HepG2 (cell line): ENCODE measurements at regions not wholly inside any gene's neighbourhood (a gene's known extent, or its start where the extent isn't known, plus 50 kb on each side); places are given as distances from the start of the nearest gene placed in this dataset.

Source experiments
- CHD4 ChIP-seq: fragments of 200-600 bp; sonication (generic); IDR thresholded peaks from 2 replicates; pipeline ENCODE4 v1.7.0; 2017; ENCODE audit warnings: mild to moderate bottlenecking, low read length, borderline replicate concordance
- CTCF ChIP-seq: sonication (generic); formaldehyde crosslinking; IDR thresholded peaks from 2 replicates; pipeline ENCODE4 v1.5.0; 2020; ENCODE audit warnings: mild to moderate bottlenecking, missing genetic modification reagents, moderate library complexity
- EZH2 ChIP-seq: conservative IDR thresholded peaks from 2 replicates; pipeline ENCODE4 v1.6.1; 2012; ENCODE audit warnings: mild to moderate bottlenecking, low read depth, low read length, moderate library complexity
- MTA1 ChIP-seq: sonication (generic); formaldehyde crosslinking; IDR thresholded peaks from 2 replicates; pipeline ENCODE4 v1.4.0; 2020; ENCODE audit warnings: missing genetic modification reagents, mild to moderate bottlenecking, borderline replicate concordance
- PATZ1 ChIP-seq: sonication (generic); formaldehyde crosslinking; IDR thresholded peaks from 2 replicates; pipeline ENCODE4 v1.4.0; 2020; ENCODE audit warnings: missing genetic modification reagents
- POLR2A ChIP-seq, 2 experiments: IDR thresholded peaks; 2 replicates each; pipeline ENCODE4 v1.6.1; 2011; ENCODE audit warnings: low read depth in 2 of 2, low read length in 2 of 2, mild to moderate bottlenecking in 1 of 2, moderate library complexity in 1 of 2; ENCODE audit not compliant: insufficient read depth in 1 of 2
- RFX5 ChIP-seq: IDR thresholded peaks from 2 replicates; pipeline ENCODE4 v1.6.1; 2011; ENCODE audit warnings: low read depth, low read length, improper control_type of control experiment
- SALL2 ChIP-seq: sonication (generic); formaldehyde crosslinking; IDR thresholded peaks from 2 replicates; pipeline ENCODE4 v1.8.1; 2023; ENCODE audit warnings: mild to moderate bottlenecking, missing genetic modification reagents, inconsistent platforms
- SETDB1 ChIP-seq: sonication (generic); formaldehyde crosslinking; IDR thresholded peaks from 2 replicates; pipeline ENCODE4 v1.5.1; 2020; ENCODE audit warnings: missing genetic modification reagents, mild to moderate bottlenecking, borderline replicate concordance
- THRA ChIP-seq: sonication (generic); formaldehyde crosslinking; IDR thresholded peaks from 2 replicates; pipeline ENCODE4 v1.4.0; 2020; ENCODE audit warnings: missing genetic modification reagents, borderline replicate concordance
- TRIM24 ChIP-seq: sonication (generic); formaldehyde crosslinking; IDR thresholded peaks from 2 replicates; pipeline ENCODE4 v1.8.0; 2022; ENCODE audit warnings: mild to moderate bottlenecking, missing genetic modification reagents
- ZFX ChIP-seq: sonication (generic); formaldehyde crosslinking; IDR thresholded peaks from 2 replicates; pipeline ENCODE4 v1.4.0; 2020; ENCODE audit warnings: mild to moderate bottlenecking, low read depth, missing genetic modification reagents, moderate library complexity
- ZNF83 ChIP-seq: sonication (generic); formaldehyde crosslinking; IDR thresholded peaks from 2 replicates; pipeline ENCODE4 v1.4.0; 2020; ENCODE audit warnings: missing genetic modification reagents, mild to moderate bottlenecking, borderline replicate concordance

GRCh38 chr3:95612611-95613010 lies 1201.8 kb upstream of the EPHA6 start:
- TF ChIP-seq CTCF (CRISPR knock-in tag) (no peak), ZFX (CRISPR knock-in tag) (no peak), ZNF83 (no peak), MTA1 (no peak), SETDB1 (CRISPR knock-in tag) (no peak), EZH2 (no peak), TRIM24 (CRISPR knock-in tag) (no peak), POLR2A (IDR thresholded peaks at IDR 0.05; ENCODE audit: insufficient read depth in 1 of 2, low read depth in 2 of 2, low read length in 2 of 2) (no peak), PATZ1 (CRISPR knock-in tag) (no peak), CHD4 (no peak), THRA (CRISPR knock-in tag) (no peak), SALL2 (CRISPR knock-in tag) (no peak), RFX5 (no peak)
